ENCODE measurements at regions not wholly inside any gene's neighbourhood (a gene's known extent, or its start where the extent isn't known, plus 50 kb on each side); places are given as distances from the start of the nearest gene placed in this dataset.

GRCh38 chr10:4231439-4231838 lies 446.4 kb upstream of the KLF6 start:
- TF ChIP-seq CTCF (IDR thresholded peaks at IDR 0.05; ENCODE audit: low read depth, low read length, poor library complexity, severe bottlenecking) (no peak), EZH2phosphoT487 (IDR thresholded peaks at IDR 0.05; ENCODE audit: borderline replicate concordance, low read length) (no peak)
